MM.1S (cell line): ENCODE measurements at regions not wholly inside any gene's neighbourhood (a gene's known extent, or its start where the extent isn't known, plus 50 kb on each side); places are given as distances from the start of the nearest gene placed in this dataset.

ENCODE experiments used
- DNase-seq: peaks from one replicate; pipeline ENCODE4 v3.0.0-alpha.2; 2015
- H2AFZ ChIP-seq: fragments of 300-600 bp; sonication (generic); 2 replicates; pipeline ENCODE4 v1.6.0; 2016; ENCODE audit warnings: antibody characterized with exemption, low read length
- H3F3A ChIP-seq: fragments of 300-600 bp; sonication (generic); 2 replicates; pipeline ENCODE4 v1.6.1; 2016; ENCODE audit warnings: mild to moderate bottlenecking, antibody characterized with exemption, low read length, moderate library complexity, mixed read lengths; ENCODE audit not compliant: insufficient read depth
- H3K27ac ChIP-seq: fragments of 300-600 bp; sonication (generic); 2 replicates; pipeline ENCODE4 v1.5.1; 2016; ENCODE audit warnings: mild to moderate bottlenecking, low read length
- H3K27me3 ChIP-seq: fragments of 300-600 bp; sonication (generic); replicated peaks from 2 replicates; pipeline ENCODE4 v1.6.0; 2016; ENCODE audit warnings: low read length; ENCODE audit not compliant: insufficient read depth
- H3K36me3 ChIP-seq: fragments of 300-600 bp; sonication (generic); replicated peaks from 2 replicates; pipeline ENCODE4 v1.6.1; 2016; ENCODE audit warnings: mild to moderate bottlenecking, low read length, mixed read lengths; ENCODE audit not compliant: insufficient read depth
- H3K4me1 ChIP-seq: fragments of 300-600 bp; sonication (generic); 2 replicates; pipeline ENCODE4 v1.6.1; 2016; ENCODE audit warnings: low read length, mixed read lengths
- H3K4me2 ChIP-seq: fragments of 300-600 bp; sonication (generic); 2 replicates; pipeline ENCODE4 v1.6.0; 2016; ENCODE audit warnings: low read depth, low read length
- H3K4me3 ChIP-seq: fragments of 300-600 bp; sonication (generic); 2 replicates; pipeline ENCODE4 v1.5.1; 2016; ENCODE audit warnings: low read length, mixed read lengths
- H3K79me2 ChIP-seq: fragments of 300-600 bp; sonication (generic); 2 replicates; pipeline ENCODE4 v1.6.1; 2016; ENCODE audit warnings: mixed run types, low read length, mixed read lengths
- H3K9ac ChIP-seq: fragments of 300-600 bp; sonication (generic); 2 replicates; pipeline ENCODE4 v1.6.1; 2016; ENCODE audit warnings: low read length, mixed read lengths
- H3K9me2 ChIP-seq: fragments of 300-600 bp; sonication (generic); replicated peaks from 2 replicates; pipeline ENCODE4 v1.6.1; 2016; ENCODE audit warnings: mild to moderate bottlenecking, low read length, mixed read lengths; ENCODE audit not compliant: insufficient read depth
- H3K9me3 ChIP-seq: fragments of 300-600 bp; sonication (generic); replicated peaks from 2 replicates; pipeline ENCODE4 v1.6.1; 2016; ENCODE audit warnings: mild to moderate bottlenecking, low read length, mixed read lengths; ENCODE audit not compliant: insufficient read depth
- H4K20me1 ChIP-seq: fragments of 300-600 bp; sonication (generic); 2 replicates; pipeline ENCODE4 v1.6.1; 2016; ENCODE audit warnings: mild to moderate bottlenecking, low read length, moderate library complexity, mixed read lengths; ENCODE audit not compliant: insufficient read depth
- EZH2 ChIP-seq: fragments of 300-600 bp; sonication (generic); optimal IDR thresholded peaks from 2 replicates; pipeline ENCODE3; 2017; ENCODE audit warnings: low read depth, mild to moderate bottlenecking, antibody characterized with exemption, low read length, mixed read lengths
- EZH2phosphoT487 ChIP-seq: fragments of 300-600 bp; sonication (generic); IDR thresholded peaks from 2 replicates; pipeline ENCODE4 v1.6.1; 2018; ENCODE audit warnings: antibody characterized with exemption, low read length
- TF ChIP-seq, protein P1 (sequence below): fragments of 300-600 bp; sonication (generic); IDR thresholded peaks from 2 replicates; pipeline ENCODE4 v1.5.1; 2016; ENCODE audit warnings: antibody characterized with exemption, low read length, mixed read lengths

DNA sequence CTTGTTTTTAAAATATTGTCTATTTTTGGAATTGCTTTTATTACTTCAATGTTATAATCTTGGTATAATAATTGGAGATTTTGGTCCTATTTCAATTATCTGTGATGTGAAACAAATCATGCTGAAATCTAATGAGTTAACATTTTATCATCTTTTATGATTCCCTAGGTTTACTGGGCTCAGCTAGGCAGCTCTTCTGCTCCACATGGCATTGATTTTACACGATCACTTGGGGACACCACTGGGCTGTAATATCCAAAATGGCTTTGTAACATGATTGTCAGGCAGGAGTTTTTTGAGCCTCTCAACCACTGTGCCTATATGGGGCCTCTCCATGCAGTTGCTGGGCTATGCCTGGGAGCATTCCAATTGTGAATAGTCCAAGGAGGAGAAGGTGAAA lies 163.3 kb downstream of the PYDC2 start:
- Histone ChIP-seq H3K36me3 (no peaks in the 10 kb centered on the region), H3F3A (no peaks in the 10 kb centered on the region), H3K4me1 (no peaks in the 10 kb centered on the region), H3K9me3 (no peaks in the 10 kb centered on the region), H3K9me2 (no peaks in the 10 kb centered on the region), H3K79me2 (no peaks in the 10 kb centered on the region), H3K9ac (no peak overlapping the region), H3K4me3 (no peak overlapping the region), H3K4me2 (no peak overlapping the region), H2AFZ (no peak overlapping the region), H3K27me3 (no peaks in the 10 kb centered on the region), H3K27ac (no peak overlapping the region), H4K20me1 (no peaks in the 10 kb centered on the region)
- TF ChIP-seq, protein P1, sequence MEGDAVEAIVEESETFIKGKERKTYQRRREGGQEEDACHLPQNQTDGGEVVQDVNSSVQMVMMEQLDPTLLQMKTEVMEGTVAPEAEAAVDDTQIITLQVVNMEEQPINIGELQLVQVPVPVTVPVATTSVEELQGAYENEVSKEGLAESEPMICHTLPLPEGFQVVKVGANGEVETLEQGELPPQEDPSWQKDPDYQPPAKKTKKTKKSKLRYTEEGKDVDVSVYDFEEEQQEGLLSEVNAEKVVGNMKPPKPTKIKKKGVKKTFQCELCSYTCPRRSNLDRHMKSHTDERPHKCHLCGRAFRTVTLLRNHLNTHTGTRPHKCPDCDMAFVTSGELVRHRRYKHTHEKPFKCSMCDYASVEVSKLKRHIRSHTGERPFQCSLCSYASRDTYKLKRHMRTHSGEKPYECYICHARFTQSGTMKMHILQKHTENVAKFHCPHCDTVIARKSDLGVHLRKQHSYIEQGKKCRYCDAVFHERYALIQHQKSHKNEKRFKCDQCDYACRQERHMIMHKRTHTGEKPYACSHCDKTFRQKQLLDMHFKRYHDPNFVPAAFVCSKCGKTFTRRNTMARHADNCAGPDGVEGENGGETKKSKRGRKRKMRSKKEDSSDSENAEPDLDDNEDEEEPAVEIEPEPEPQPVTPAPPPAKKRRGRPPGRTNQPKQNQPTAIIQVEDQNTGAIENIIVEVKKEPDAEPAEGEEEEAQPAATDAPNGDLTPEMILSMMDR, result no peak
- TF ChIP-seq EZH2 (no peak), EZH2phosphoT487 (no peak)
- no peak for DNase-seq

DNA sequence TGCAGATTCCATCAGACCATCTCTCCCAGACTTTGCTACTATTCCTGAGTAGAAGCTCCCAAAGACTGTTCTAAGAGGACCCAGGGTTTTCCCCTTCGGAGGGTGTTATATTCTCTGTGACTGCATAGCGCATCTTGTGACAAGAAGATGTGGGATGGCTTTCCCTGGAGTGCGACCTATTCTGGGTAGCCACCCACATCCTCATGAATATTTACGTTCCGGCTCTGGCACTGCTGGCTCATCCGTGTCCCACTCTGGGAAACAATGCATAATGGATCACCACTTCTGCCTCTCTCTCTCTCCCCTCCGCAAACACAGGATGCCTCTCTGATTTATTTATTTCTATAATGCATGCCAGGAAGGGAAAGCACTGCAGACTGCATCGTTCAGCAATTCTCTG lies 166.1 kb downstream of the PYDC2 start:
- H3K9me3 ChIP-seq, result no peaks in the 10 kb centered on the region
- H3K36me3 ChIP-seq, result no peaks in the 10 kb centered on the region
- no peaks in the 10 kb centered on the region for H3K9me2 ChIP-seq
- TF ChIP-seq, protein P1, result no peak
- TF ChIP-seq EZH2phosphoT487, result no peak
- no peak for TF ChIP-seq EZH2
- H3K9ac ChIP-seq, result no peak overlapping the region
- H2AFZ ChIP-seq, result no peak overlapping the region
- no peaks in the 10 kb centered on the region for H3F3A ChIP-seq
- H3K27ac ChIP-seq, result no peak overlapping the region
- H3K79me2 ChIP-seq, result no peaks in the 10 kb centered on the region
- H4K20me1 ChIP-seq, result no peaks in the 10 kb centered on the region
- no peaks in the 10 kb centered on the region for H3K27me3 ChIP-seq
- no peak overlapping the region for H3K4me2 ChIP-seq
- no peak overlapping the region for H3K4me3 ChIP-seq
- no peaks in the 10 kb centered on the region for H3K4me1 ChIP-seq
- no peak for DNase-seq

DNA sequence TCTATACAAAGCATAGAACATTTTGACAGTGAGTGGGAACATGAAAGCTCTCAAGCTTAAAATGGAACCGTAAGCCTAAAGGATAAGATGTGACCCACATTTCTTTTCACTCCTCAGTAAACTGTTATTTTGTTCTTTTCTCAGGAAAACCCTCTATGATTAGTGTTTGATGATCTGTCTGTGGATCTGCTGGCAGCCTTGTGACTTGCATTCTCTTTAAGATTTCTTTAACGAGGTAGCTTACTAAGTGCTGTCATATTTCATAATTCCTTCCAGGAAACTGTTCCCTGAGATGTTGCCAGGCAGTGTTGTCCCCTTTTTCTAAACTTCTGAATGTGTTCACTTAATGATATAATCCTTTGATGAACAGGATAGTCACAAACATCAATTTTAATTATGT lies 167.6 kb downstream of the PYDC2 start:
- TF ChIP-seq EZH2phosphoT487 (no peak), EZH2 (no peak)
- TF ChIP-seq, protein P1, result no peak
- Histone ChIP-seq H3K27ac (no peak overlapping the region), H3K9ac (no peak overlapping the region), H3K4me1 (no peaks in the 10 kb centered on the region), H2AFZ (no peak overlapping the region), H3K79me2 (no peaks in the 10 kb centered on the region), H3K4me3 (no peak overlapping the region), H3K36me3 (no peaks in the 10 kb centered on the region), H3K4me2 (no peak overlapping the region), H3K9me3 (no peaks in the 10 kb centered on the region), H4K20me1 (no peaks in the 10 kb centered on the region), H3K9me2 (no peaks in the 10 kb centered on the region), H3K27me3 (no peaks in the 10 kb centered on the region), H3F3A (no peaks in the 10 kb centered on the region)
- no peak for DNase-seq
